ENCODE measurements at regions not wholly inside any gene's neighbourhood (a gene's known extent, or its start where the extent isn't known, plus 50 kb on each side); places are given as distances from the start of the nearest gene placed in this dataset.

DNA sequence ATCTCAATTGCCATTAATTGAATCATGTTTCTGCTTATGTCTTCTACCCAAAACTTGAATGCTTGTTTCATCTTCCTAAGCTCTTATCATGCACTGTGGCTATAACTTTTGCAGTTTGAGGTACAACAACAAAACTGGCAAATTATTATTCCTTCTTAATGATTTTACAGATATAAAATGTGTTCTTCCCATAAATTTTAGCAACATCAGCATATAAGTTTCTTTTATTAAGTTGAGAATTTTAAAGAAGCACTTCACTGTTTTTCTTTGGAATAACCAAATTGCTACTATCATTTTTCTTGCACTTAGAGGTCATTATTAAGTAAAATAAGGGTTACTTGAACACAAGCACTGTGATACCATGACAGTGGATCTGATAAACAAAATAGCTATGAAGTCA is 862.6 kb upstream of the CADM2 start:
- no peaks in the 10 kb centered on the region for H3K4me1 ChIP-seq (ENCODE audit: insufficient read depth)
- no peak overlapping the region for H3K4me2 ChIP-seq
- no peak overlapping the region for H2AFZ ChIP-seq
- no peak for DNase-seq (ENCODE audit: low spot score)
- no peak for TF ChIP-seq EZH2phosphoT487 (IDR thresholded peaks at IDR 0.05; ENCODE audit: low read depth, severe bottlenecking, unreplicated experiment)
- TF ChIP-seq, protein P1, sequence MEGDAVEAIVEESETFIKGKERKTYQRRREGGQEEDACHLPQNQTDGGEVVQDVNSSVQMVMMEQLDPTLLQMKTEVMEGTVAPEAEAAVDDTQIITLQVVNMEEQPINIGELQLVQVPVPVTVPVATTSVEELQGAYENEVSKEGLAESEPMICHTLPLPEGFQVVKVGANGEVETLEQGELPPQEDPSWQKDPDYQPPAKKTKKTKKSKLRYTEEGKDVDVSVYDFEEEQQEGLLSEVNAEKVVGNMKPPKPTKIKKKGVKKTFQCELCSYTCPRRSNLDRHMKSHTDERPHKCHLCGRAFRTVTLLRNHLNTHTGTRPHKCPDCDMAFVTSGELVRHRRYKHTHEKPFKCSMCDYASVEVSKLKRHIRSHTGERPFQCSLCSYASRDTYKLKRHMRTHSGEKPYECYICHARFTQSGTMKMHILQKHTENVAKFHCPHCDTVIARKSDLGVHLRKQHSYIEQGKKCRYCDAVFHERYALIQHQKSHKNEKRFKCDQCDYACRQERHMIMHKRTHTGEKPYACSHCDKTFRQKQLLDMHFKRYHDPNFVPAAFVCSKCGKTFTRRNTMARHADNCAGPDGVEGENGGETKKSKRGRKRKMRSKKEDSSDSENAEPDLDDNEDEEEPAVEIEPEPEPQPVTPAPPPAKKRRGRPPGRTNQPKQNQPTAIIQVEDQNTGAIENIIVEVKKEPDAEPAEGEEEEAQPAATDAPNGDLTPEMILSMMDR (IDR thresholded peaks at IDR 0.05; ENCODE audit: poor library complexity) = no peak
- no peak for TF ChIP-seq EZH2 (IDR thresholded peaks at IDR 0.05; ENCODE audit: borderline replicate concordance)
- no peak overlapping the region for H3K27ac ChIP-seq
- no peak overlapping the region for H3K4me3 ChIP-seq
- H3K9me2 ChIP-seq (replicated peaks; ENCODE audit: insufficient read depth) = no peaks in the 10 kb centered on the region
- no peaks in the 10 kb centered on the region for H4K20me1 ChIP-seq (ENCODE audit: insufficient read depth, poor library complexity, severe bottlenecking)
- no peaks in the 10 kb centered on the region for H3K36me3 ChIP-seq (replicated peaks; ENCODE audit: insufficient read depth, low read depth)
- no peaks in the 10 kb centered on the region for H3K27me3 ChIP-seq
- H3K79me2 ChIP-seq = no peaks in the 10 kb centered on the region
- no peaks in the 10 kb centered on the region for H3K9me3 ChIP-seq (ENCODE audit: low read depth)

GRCh38 chr3:84100861-84101260 is 857.9 kb upstream of the CADM2 start:
- TF ChIP-seq EZH2 (IDR thresholded peaks at IDR 0.05; ENCODE audit: borderline replicate concordance) = no peak
- TF ChIP-seq EZH2phosphoT487 (IDR thresholded peaks at IDR 0.05; ENCODE audit: low read depth, severe bottlenecking, unreplicated experiment) = no peak
- TF ChIP-seq, protein P1 (IDR thresholded peaks at IDR 0.05; ENCODE audit: poor library complexity) = no peak
- H2AFZ ChIP-seq = no peak overlapping the region

DNA sequence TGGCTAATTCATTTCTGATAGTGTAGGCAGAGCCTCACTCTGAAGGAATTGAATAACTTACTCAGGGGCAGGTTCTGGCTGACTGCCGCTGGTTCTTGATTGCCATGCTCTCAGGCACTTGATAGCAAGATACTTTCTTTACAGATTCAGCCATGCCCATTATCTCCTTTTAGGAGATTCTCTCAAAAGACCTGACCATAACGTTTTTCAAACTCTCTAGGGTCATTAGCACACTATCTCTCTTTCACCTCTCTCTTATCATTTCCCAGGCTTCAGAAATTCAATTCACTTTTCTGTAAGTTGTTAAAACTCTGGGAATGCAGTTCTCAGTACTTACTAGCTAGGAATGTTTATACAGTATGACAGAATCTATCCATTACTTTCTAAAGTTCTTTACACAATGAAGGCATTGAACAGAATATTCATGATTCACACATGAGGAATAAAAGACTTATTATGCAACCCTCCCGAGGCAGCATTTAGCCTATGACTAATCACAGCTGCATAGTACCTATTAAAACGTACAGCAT is 850.3 kb upstream of the CADM2 start:
- 26% methylated on average over 4 of the region's 4 CpGs for WGBS (ENCODE audit: low lambda C conversion rate, missing lambda C conversion rate)

More at GRCh38 chr3:84100861-84101260, 857.9 kb upstream of the CADM2 start:
- no peak for DNase-seq (ENCODE audit: low spot score)
- Histone ChIP-seq H3K4me2 (no peak overlapping the region), H4K20me1 (ENCODE audit: insufficient read depth, poor library complexity, severe bottlenecking) (no peaks in the 10 kb centered on the region), H3K4me1 (ENCODE audit: insufficient read depth) (no peaks in the 10 kb centered on the region), H3K27ac (no peak overlapping the region), H3K27me3 (no peaks in the 10 kb centered on the region), H3K9me2 (replicated peaks; ENCODE audit: insufficient read depth) (no peaks in the 10 kb centered on the region), H3K4me3 (no peak overlapping the region), H3K79me2 (no peaks in the 10 kb centered on the region), H3K36me3 (replicated peaks; ENCODE audit: insufficient read depth, low read depth) (no peaks in the 10 kb centered on the region), H3K9me3 (ENCODE audit: low read depth) (no peaks in the 10 kb centered on the region)
- WGBS (ENCODE audit: low lambda C conversion rate, missing lambda C conversion rate) = 94% methylated on average over 2 of the region's 2 CpGs

More for the DNA sequence above, 850.3 kb upstream of the CADM2 start:
- no peaks in the 10 kb centered on the region for H3K9me3 ChIP-seq (ENCODE audit: low read depth)
- no peaks in the 10 kb centered on the region for H3K79me2 ChIP-seq
- no peaks in the 10 kb centered on the region for H3K9me2 ChIP-seq (replicated peaks; ENCODE audit: insufficient read depth)
- no peak overlapping the region for H3K4me2 ChIP-seq
- no peaks in the 10 kb centered on the region for H4K20me1 ChIP-seq (ENCODE audit: insufficient read depth, poor library complexity, severe bottlenecking)
- no peaks in the 10 kb centered on the region for H3K4me1 ChIP-seq (ENCODE audit: insufficient read depth)
- no peak overlapping the region for H2AFZ ChIP-seq
- DNase-seq (ENCODE audit: low spot score) = no peak
- H3K4me3 ChIP-seq = no peak overlapping the region
- no peaks in the 10 kb centered on the region for H3K27me3 ChIP-seq
- no peak for TF ChIP-seq EZH2 (IDR thresholded peaks at IDR 0.05; ENCODE audit: borderline replicate concordance)
- TF ChIP-seq EZH2phosphoT487 (IDR thresholded peaks at IDR 0.05; ENCODE audit: low read depth, severe bottlenecking, unreplicated experiment) = no peak
- TF ChIP-seq, protein P1 (IDR thresholded peaks at IDR 0.05; ENCODE audit: poor library complexity) = no peak
- H3K36me3 ChIP-seq (replicated peaks; ENCODE audit: insufficient read depth, low read depth) = no peaks in the 10 kb centered on the region
- H3K27ac ChIP-seq = no peak overlapping the region

All from hepatocyte (in vitro differentiated cells).